SU-DHL-6 (cell line): ENCODE measurements at regions not wholly inside any gene's neighbourhood (a gene's known extent, or its start where the extent isn't known, plus 50 kb on each side); places are given as distances from the start of the nearest gene placed in this dataset.

Source experiments
- H2AFZ ChIP-seq: fragments of 200-600 bp; sonication (generic); 2 replicates; pipeline ENCODE4 v1.6.1; 2014; ENCODE audit warnings: low read depth, mild to moderate bottlenecking, moderate library complexity, mixed read lengths, antibody characterized with exemption, low read length; ENCODE audit not compliant: severe bottlenecking
- H3F3A ChIP-seq: fragments of 200-600 bp; shearing (Covaris generic); 2 replicates; pipeline ENCODE4 v1.6.0; 2016; ENCODE audit warnings: antibody characterized with exemption, mild to moderate bottlenecking; ENCODE audit not compliant: insufficient read depth
- H3K27ac ChIP-seq: fragments of 200-600 bp; sonication (generic); 2 replicates; pipeline ENCODE4 v1.5.1; 2016; ENCODE audit warnings: low read depth, mild to moderate bottlenecking, low read length, moderate library complexity, mixed read lengths
- H3K27me3 ChIP-seq: fragments of 200-600 bp; sonication (generic), shearing (Covaris generic); 2 replicates; pipeline ENCODE4 v1.6.0; 2014; ENCODE audit warnings: mild to moderate bottlenecking, low read length
- H3K36me3 ChIP-seq: fragments of 200-600 bp; sonication (generic); 2 replicates; pipeline ENCODE4 v1.6.1; 2014; ENCODE audit warnings: mild to moderate bottlenecking, low read length, mixed read lengths
- H3K4me2 ChIP-seq: fragments of 300-600, 200-600 bp; shearing (Covaris generic), sonication (generic); 2 replicates; pipeline ENCODE4 v1.6.0; 2014; ENCODE audit warnings: low read length, low read depth, mild to moderate bottlenecking; ENCODE audit not compliant: poor library complexity, severe bottlenecking
- H3K4me3 ChIP-seq: fragments of 200-600 bp; sonication (generic); 2 replicates; pipeline ENCODE4 v1.5.1; 2014; ENCODE audit warnings: antibody characterized with exemption, low read length, mild to moderate bottlenecking, mixed read lengths; ENCODE audit not compliant: insufficient read depth, poor library complexity, severe bottlenecking
- H3K79me2 ChIP-seq: fragments of 200-600 bp; sonication (generic); 2 replicates; pipeline ENCODE4 v1.6.1; 2014; ENCODE audit warnings: mild to moderate bottlenecking, low read length, moderate library complexity; ENCODE audit not compliant: insufficient read depth
- H3K9ac ChIP-seq: fragments of 200-600 bp; sonication (generic); 2 replicates; pipeline ENCODE4 v1.7.0; 2014; ENCODE audit warnings: mild to moderate bottlenecking, low read length
- H3K9me2 ChIP-seq: fragments of 200-600 bp; sonication (generic); replicated peaks from 2 replicates; pipeline ENCODE4 v1.6.1; 2014; ENCODE audit warnings: low read length; ENCODE audit not compliant: insufficient read depth
- H3K9me3 ChIP-seq: fragments of 200-600 bp; sonication (generic); 2 replicates; pipeline ENCODE4 v1.6.1; 2014; ENCODE audit warnings: low read length, mixed read lengths; ENCODE audit not compliant: insufficient read depth
- H4K20me1 ChIP-seq: fragments of 200-600 bp; sonication (generic); 2 replicates; pipeline ENCODE4 v1.6.1; 2014; ENCODE audit warnings: low read depth, mild to moderate bottlenecking, antibody characterized with exemption, low read length, moderate library complexity, mixed read lengths
- CTCF ChIP-seq: fragments of 200-600 bp; sonication (generic); IDR thresholded peaks from one replicate; pipeline ENCODE4 v1.5.1; 2017; ENCODE audit warnings: antibody characterized with exemption, mild to moderate bottlenecking, low read length, moderate library complexity; ENCODE audit not compliant: insufficient read depth, poor library complexity, severe bottlenecking
- EZH2phosphoT487 ChIP-seq: fragments of 200-600 bp; sonication (generic), shearing (Covaris generic); conservative IDR thresholded peaks from 2 replicates; pipeline ENCODE4 v1.6.1; 2018; ENCODE audit warnings: mild to moderate bottlenecking, antibody characterized with exemption, low read length, moderate library complexity, mixed read lengths

GRCh38 chr1:43058545-43059360 is 100.1 kb upstream of the SLC2A1 start:
- H3K9ac ChIP-seq, result no peak overlapping the region
- H3K9me3 ChIP-seq, result no peaks in the 10 kb centered on the region
- no peak overlapping the region for H2AFZ ChIP-seq
- H3K27me3 ChIP-seq, result no peaks in the 10 kb centered on the region
- no peaks in the 10 kb centered on the region for H3K36me3 ChIP-seq
- H3F3A ChIP-seq, result no peaks in the 10 kb centered on the region
- TF ChIP-seq EZH2phosphoT487 (no peak), CTCF (no peak)
- no peaks in the 10 kb centered on the region for H3K79me2 ChIP-seq
- no peaks in the 10 kb centered on the region for H3K9me2 ChIP-seq
- H3K27ac ChIP-seq, result no peak overlapping the region
- H3K4me2 ChIP-seq, result no peak overlapping the region
- no peak overlapping the region for H3K4me3 ChIP-seq
- no peaks in the 10 kb centered on the region for H4K20me1 ChIP-seq

- H3K36me3 ChIP-seq, result no peaks in the 10 kb centered on the region
- H4K20me1 ChIP-seq, result no peaks in the 10 kb centered on the region
- H3F3A ChIP-seq, result no peaks in the 10 kb centered on the region
- H3K9me3 ChIP-seq, result no peaks in the 10 kb centered on the region
- H3K9me2 ChIP-seq, result no peaks in the 10 kb centered on the region
- no peak overlapping the region for H3K27ac ChIP-seq
- no peak overlapping the region for H3K4me2 ChIP-seq
- no peak for TF ChIP-seq CTCF
- no peak for TF ChIP-seq EZH2phosphoT487
- H3K27me3 ChIP-seq, result no peaks in the 10 kb centered on the region
- H3K4me3 ChIP-seq, result no peak overlapping the region
- H3K9ac ChIP-seq, result no peak overlapping the region
- no peak overlapping the region for H2AFZ ChIP-seq
- H3K79me2 ChIP-seq, result no peaks in the 10 kb centered on the region
These were observed 99.4 kb upstream of the SLC2A1 start for GRCh38 chr1:43058056-43058455.

GRCh38 chr1:43057567-43057966 is 98.9 kb upstream of the SLC2A1 start:
- no peaks in the 10 kb centered on the region for H4K20me1 ChIP-seq
- no peak overlapping the region for H3K27ac ChIP-seq
- no peaks in the 10 kb centered on the region for H3F3A ChIP-seq
- H3K79me2 ChIP-seq, result no peaks in the 10 kb centered on the region
- no peaks in the 10 kb centered on the region for H3K9me3 ChIP-seq
- no peak overlapping the region for H2AFZ ChIP-seq
- no peak for TF ChIP-seq CTCF
- no peak for TF ChIP-seq EZH2phosphoT487
- H3K9ac ChIP-seq, result no peak overlapping the region
- no peaks in the 10 kb centered on the region for H3K36me3 ChIP-seq
- no peak overlapping the region for H3K4me2 ChIP-seq
- no peaks in the 10 kb centered on the region for H3K27me3 ChIP-seq
- no peaks in the 10 kb centered on the region for H3K9me2 ChIP-seq
- no peak overlapping the region for H3K4me3 ChIP-seq
